GM04504 (cell line): ENCODE measurements at regions not wholly inside any gene's neighbourhood (a gene's known extent, or its start where the extent isn't known, plus 50 kb on each side); places are given as distances from the start of the nearest gene placed in this dataset.
"Not testable (repeated sequence)": the region's sequence is repeated elsewhere in the genome, so short reads cannot be mapped to it uniquely, and the experiment has no call there.

Source experiments
- DNase-seq: peaks from one replicate; pipeline ENCODE4 v3.0.0-alpha.2; 2012; ENCODE audit warnings: low read depth

- DNase-seq: no peak
Observed at GRCh38 chr13:48808683-48809082, 155.0 kb downstream of the CYSLTR2 start.

GRCh38 chr13:48810013-48810412 is 156.3 kb downstream of the CYSLTR2 start:
- DNase-seq: no peak

GRCh38 chr13:48813518-48813917 is 159.8 kb downstream of the CYSLTR2 start:
- no peak for DNase-seq

GRCh38 chr13:48816700-48817099 is 159.0 kb upstream of the FNDC3A start:
- no peak for DNase-seq

- no peak for DNase-seq
Observed at GRCh38 chr13:48817166-48817802, 158.4 kb upstream of the FNDC3A start.

- DNase-seq: peak; percentile 91
Observed at GRCh38 chr13:48818495-48819356, 157.0 kb upstream of the FNDC3A start.

GRCh38 chr13:48819376-48819775 is 156.3 kb upstream of the FNDC3A start:
- DNase-seq: no peak

- DNase-seq: no peak
Observed at GRCh38 chr13:48819899-48820298, 155.8 kb upstream of the FNDC3A start.

- DNase-seq: not testable (repeated sequence)
Observed at GRCh38 chr13:48823526-48823925, 152.2 kb upstream of the FNDC3A start.

GRCh38 chr13:48826039-48826438 is 149.7 kb upstream of the FNDC3A start:
- DNase-seq: no peak

GRCh38 chr13:48826922-48827454 is 148.7 kb upstream of the FNDC3A start:
- DNase-seq: not testable (repeated sequence)

- no peak for DNase-seq
Observed at GRCh38 chr13:48827709-48828108, 148.0 kb upstream of the FNDC3A start.

- no peak for DNase-seq
Observed at GRCh38 chr13:48828962-48829411, 146.7 kb upstream of the FNDC3A start.

GRCh38 chr13:48829536-48829935 is 146.2 kb upstream of the FNDC3A start:
- no peak for DNase-seq

- no peak for DNase-seq
Observed at GRCh38 chr13:48831248-48831647, 144.5 kb upstream of the FNDC3A start.

- DNase-seq: no peak
Observed at GRCh38 chr13:48833412-48833811, 142.3 kb upstream of the FNDC3A start.

GRCh38 chr13:48835326-48835725 is 140.4 kb upstream of the FNDC3A start:
- DNase-seq: not testable (repeated sequence)

- no peak for DNase-seq
Observed at GRCh38 chr13:48838193-48838973, 137.3 kb upstream of the FNDC3A start.

GRCh38 chr13:48839171-48839570 is 136.5 kb upstream of the FNDC3A start:
- no peak for DNase-seq

- no peak for DNase-seq
Observed at GRCh38 chr13:48840366-48840765, 135.3 kb upstream of the FNDC3A start.

GRCh38 chr13:48842316-48842715 is 133.4 kb upstream of the FNDC3A start:
- no peak for DNase-seq

- no peak for DNase-seq
Observed at GRCh38 chr13:48843630-48844380, 131.9 kb upstream of the FNDC3A start.
